ENCODE measurements at regions not wholly inside any gene's neighbourhood (a gene's known extent, or its start where the extent isn't known, plus 50 kb on each side); places are given as distances from the start of the nearest gene placed in this dataset.

DNA sequence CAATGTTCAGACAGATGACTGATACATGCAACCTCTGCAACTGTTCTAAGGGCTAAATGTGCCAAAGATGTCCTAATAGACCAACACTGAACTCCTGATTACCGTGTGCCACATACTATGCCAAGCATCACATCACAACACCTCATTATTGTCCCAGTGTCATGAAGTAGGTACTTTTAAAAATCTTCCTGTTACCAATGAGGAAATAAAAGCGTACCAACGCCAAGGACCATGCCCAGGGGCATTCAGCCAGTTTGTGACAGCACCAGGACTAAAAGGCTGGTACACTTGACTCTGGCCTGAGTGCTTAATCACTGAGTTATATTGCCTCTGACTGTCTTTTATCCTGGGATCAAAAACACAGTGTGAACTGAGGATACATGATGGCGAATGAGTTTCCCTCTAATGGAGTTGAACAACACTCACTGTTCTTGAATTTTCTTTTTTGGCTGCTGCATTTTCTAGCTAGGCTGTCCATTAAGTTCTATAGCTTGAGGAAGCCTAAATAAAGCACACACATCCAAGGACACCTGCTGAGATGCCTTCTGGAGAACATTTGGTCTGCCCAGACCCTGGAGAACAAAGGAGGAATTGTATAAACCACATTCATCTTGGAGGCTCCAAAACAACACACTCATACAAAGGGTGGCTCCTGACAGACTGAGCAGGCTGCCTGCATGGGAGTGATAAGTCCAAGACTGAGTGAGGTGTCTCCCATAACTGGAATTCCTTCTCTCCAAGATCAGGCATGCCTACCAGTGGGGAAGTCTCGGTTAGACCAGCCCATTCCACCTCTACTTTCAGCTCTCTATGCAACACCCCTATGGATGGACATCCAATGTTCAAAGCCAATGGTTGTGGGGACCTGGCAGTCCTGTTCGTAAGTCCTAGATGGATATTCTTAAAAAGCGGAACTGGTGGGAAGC, 126.7 kb upstream of the PRICKLE2 start:
- no peaks in the 10 kb centered on the region for H3K36me3 ChIP-seq (ENCODE audit: control insufficient read depth in 1 of 2, insufficient read depth in 2 of 2, low read length in 2 of 2)
- H2BK5ac ChIP-seq (ENCODE audit: low read depth, low read length, poor library complexity): peak overlapping the region; percentile 65
- peak overlapping the region; percentile 66 for H3K27ac ChIP-seq (ENCODE audit: low read depth, low read length)
- peaks cover 27% of the 10 kb centered on the region for H3K79me1 ChIP-seq (ENCODE audit: low read length)
- H4K91ac ChIP-seq (ENCODE audit: low read depth, low read length): peak overlapping the region; percentile 76
- peaks cover 19 to 32% of the 10 kb centered on the region in 2 experiments for H3K4me1 ChIP-seq (ENCODE audit: control insufficient read depth in 1 of 2, insufficient read depth in 2 of 2, low read length in 2 of 2)
- peak overlapping the region; percentile 82 for H2BK120ac ChIP-seq (ENCODE audit: insufficient read depth, low read length, poor library complexity)
- H3K9me3 ChIP-seq (ENCODE audit: insufficient read depth, low read depth, low read length): no peaks in the 10 kb centered on the region
- H3K18ac ChIP-seq (ENCODE audit: low read length): peak overlapping the region; percentile 6
- peak overlapping the region; percentile 12 for H3K4ac ChIP-seq (ENCODE audit: low read depth, low read length)
- peak; percentile 21 to 37 for DNase-seq
- H2AK5ac ChIP-seq (ENCODE audit: low read length): no peak overlapping the region
- H3K23ac ChIP-seq (ENCODE audit: low read length): no peak overlapping the region
- peak overlapping the region; percentile 14 for H3K14ac ChIP-seq (ENCODE audit: low read length)
- H3K4me2 ChIP-seq (ENCODE audit: low read length): peak overlapping the region; percentile 8
- no peak overlapping the region for H4K12ac ChIP-seq (ENCODE audit: low read depth, low read length)
- H3K9ac ChIP-seq (ENCODE audit: low read length): no peak overlapping the region
- H4K8ac ChIP-seq (ENCODE audit: low read depth, low read length): no peak overlapping the region
- peaks cover 2% of the 10 kb centered on the region for H3K79me2 ChIP-seq (ENCODE audit: control insufficient read depth, insufficient read depth, low read length, poor library complexity)
- H3K27me3 ChIP-seq (ENCODE audit: insufficient read depth, low read length): no peaks in the 10 kb centered on the region
- peak overlapping the region; percentile 91 for H2BK12ac ChIP-seq (ENCODE audit: low read length)
- no peak overlapping the region for H3K4me3 ChIP-seq (ENCODE audit: low read depth, low read length)
- H2AFZ ChIP-seq (ENCODE audit: insufficient read depth, low read length, poor library complexity): no peak overlapping the region
- WGBS (ENCODE audit: extremely low coverage, insufficient coverage, insufficient read length): no CpG with 5 or more reads among the region's 7 CpGs

DNA sequence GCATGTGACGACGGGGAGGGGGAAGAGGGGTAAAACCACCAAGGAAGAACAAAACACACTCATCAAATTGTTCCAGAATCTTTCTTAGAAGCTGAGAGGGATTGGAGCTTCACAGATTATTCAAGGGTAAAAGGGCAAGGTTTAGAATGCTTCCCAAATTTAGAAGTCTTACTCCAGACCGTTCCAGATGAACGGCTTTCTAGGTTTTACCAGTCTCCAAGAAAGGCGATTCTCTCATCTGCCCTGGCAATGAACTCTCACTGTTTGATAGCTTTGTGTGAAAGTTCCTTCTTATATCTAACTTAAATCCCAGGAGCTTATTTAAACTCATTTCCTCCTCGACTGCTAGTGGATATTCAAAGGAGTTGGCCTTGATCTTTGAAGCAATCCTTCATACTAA, 124.3 kb upstream of the PRICKLE2 start:
- no peak overlapping the region for H3K4me2 ChIP-seq (ENCODE audit: low read length)
- H3K27me3 ChIP-seq (ENCODE audit: insufficient read depth, low read length): no peaks in the 10 kb centered on the region
- H2AK5ac ChIP-seq (ENCODE audit: low read length): no peak overlapping the region
- H4K8ac ChIP-seq (ENCODE audit: low read depth, low read length): no peak overlapping the region
- peaks cover 23 to 41% of the 10 kb centered on the region in 2 experiments for H3K4me1 ChIP-seq (ENCODE audit: control insufficient read depth in 1 of 2, insufficient read depth in 2 of 2, low read length in 2 of 2)
- H3K9me3 ChIP-seq (ENCODE audit: insufficient read depth, low read depth, low read length): peaks cover 2% of the 10 kb centered on the region
- no peak overlapping the region for H2BK12ac ChIP-seq (ENCODE audit: low read length)
- H3K4ac ChIP-seq (ENCODE audit: low read depth, low read length): no peak overlapping the region
- no CpG with 5 or more reads among the region's 6 CpGs for WGBS (ENCODE audit: extremely low coverage, insufficient coverage, insufficient read length)
- H3K36me3 ChIP-seq (ENCODE audit: control insufficient read depth in 1 of 2, insufficient read depth in 2 of 2, low read length in 2 of 2): no peaks in the 10 kb centered on the region
- H2AFZ ChIP-seq (ENCODE audit: insufficient read depth, low read length, poor library complexity): no peak overlapping the region
- no peak overlapping the region for H4K91ac ChIP-seq (ENCODE audit: low read depth, low read length)
- no peak overlapping the region for H3K14ac ChIP-seq (ENCODE audit: low read length)
- no peak overlapping the region for H4K12ac ChIP-seq (ENCODE audit: low read depth, low read length)
- no peak overlapping the region for H2BK5ac ChIP-seq (ENCODE audit: low read depth, low read length, poor library complexity)
- H3K4me3 ChIP-seq (ENCODE audit: low read depth, low read length): no peak overlapping the region
- no peaks in the 10 kb centered on the region for H3K79me2 ChIP-seq (ENCODE audit: control insufficient read depth, insufficient read depth, low read length, poor library complexity)
- H3K27ac ChIP-seq (ENCODE audit: low read depth, low read length): no peak overlapping the region
- H3K79me1 ChIP-seq (ENCODE audit: low read length): peaks cover 34% of the 10 kb centered on the region
- no peak overlapping the region for H2BK120ac ChIP-seq (ENCODE audit: insufficient read depth, low read length, poor library complexity)
- no peak overlapping the region for H3K23ac ChIP-seq (ENCODE audit: low read length)
- H3K9ac ChIP-seq (ENCODE audit: low read length): no peak overlapping the region
- H3K18ac ChIP-seq (ENCODE audit: low read length): no peak overlapping the region
- no peak for DNase-seq

DNA sequence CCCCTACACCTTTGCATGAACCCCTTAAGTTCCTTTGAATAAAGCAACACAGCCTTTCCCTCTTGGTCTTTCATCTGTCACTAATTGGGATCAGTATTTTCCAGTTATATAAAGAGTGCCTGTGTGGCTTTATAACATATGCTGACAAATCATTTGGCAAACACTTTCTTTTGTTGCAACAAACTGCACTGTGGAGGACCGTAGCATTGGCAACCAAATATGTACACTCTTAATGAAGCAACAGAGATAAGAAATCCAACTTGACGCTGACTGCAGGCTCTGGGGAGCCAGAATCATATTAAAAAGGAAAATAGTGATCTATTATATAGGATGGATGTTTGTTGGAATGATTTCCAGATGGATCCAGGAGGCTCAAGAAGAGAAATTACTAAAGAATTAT, 120.1 kb upstream of the PRICKLE2 start:
- no CpG with 5 or more reads among the region's 2 CpGs for WGBS (ENCODE audit: extremely low coverage, insufficient coverage, insufficient read length)
- Histone ChIP-seq H4K12ac (ENCODE audit: low read depth, low read length) (no peak overlapping the region), H3K18ac (ENCODE audit: low read length) (no peak overlapping the region), H3K9ac (ENCODE audit: low read length) (no peak overlapping the region), H3K23ac (ENCODE audit: low read length) (no peak overlapping the region), H4K8ac (ENCODE audit: low read depth, low read length) (no peak overlapping the region), H3K9me3 (ENCODE audit: insufficient read depth, low read depth, low read length) (peaks cover 2% of the 10 kb centered on the region), H2BK5ac (ENCODE audit: low read depth, low read length, poor library complexity) (peak overlapping the region; percentile 61), H3K27me3 (ENCODE audit: insufficient read depth, low read length) (no peaks in the 10 kb centered on the region), H3K36me3 (ENCODE audit: control insufficient read depth in 1 of 2, insufficient read depth in 2 of 2, low read length in 2 of 2) (no peaks in the 10 kb centered on the region), H3K4me2 (ENCODE audit: low read length) (no peak overlapping the region), H3K14ac (ENCODE audit: low read length) (peak overlapping the region; percentile 14), H2AK5ac (ENCODE audit: low read length) (no peak overlapping the region), H3K27ac (ENCODE audit: low read depth, low read length) (peak overlapping the region; percentile 98), H4K91ac (ENCODE audit: low read depth, low read length) (peak overlapping the region; percentile 64), H3K4me3 (ENCODE audit: low read depth, low read length) (no peak overlapping the region), H2BK120ac (ENCODE audit: insufficient read depth, low read length, poor library complexity) (peak overlapping the region; percentile 71), H3K79me1 (ENCODE audit: low read length) (peaks cover 42% of the 10 kb centered on the region), H3K4me1 (ENCODE audit: control insufficient read depth in 1 of 2, insufficient read depth in 2 of 2, low read length in 2 of 2) (peaks cover 20 to 40% of the 10 kb centered on the region in 2 experiments), H2AFZ (ENCODE audit: insufficient read depth, low read length, poor library complexity) (no peak overlapping the region), H3K4ac (ENCODE audit: low read depth, low read length) (no peak overlapping the region), H2BK12ac (ENCODE audit: low read length) (peak overlapping the region; percentile 68), H3K79me2 (ENCODE audit: control insufficient read depth, insufficient read depth, low read length, poor library complexity) (peaks cover 3% of the 10 kb centered on the region)
- no peak for DNase-seq

DNA sequence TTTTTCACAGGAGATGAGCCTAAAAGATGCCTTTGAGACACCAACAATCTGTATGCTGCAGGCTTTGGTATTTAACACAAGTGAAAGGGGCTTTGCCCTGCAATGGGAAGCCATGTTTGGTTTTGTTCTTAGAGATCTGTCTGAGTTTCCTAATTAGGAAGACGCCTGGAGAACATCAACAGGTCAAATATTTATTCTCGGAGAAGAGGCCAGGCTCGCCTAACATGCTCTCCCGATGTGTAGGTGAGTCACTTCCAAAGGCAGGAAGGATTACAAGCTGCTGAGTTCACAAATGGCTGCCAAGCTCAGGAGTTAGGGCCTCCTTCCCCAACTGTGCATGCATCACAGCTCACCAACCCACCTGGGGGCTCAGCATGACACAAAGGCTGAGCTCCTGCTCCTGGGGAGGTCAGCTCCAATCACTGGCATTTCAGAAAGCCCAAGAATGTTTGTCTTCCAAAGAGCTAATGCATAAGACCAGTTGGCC, 119.5 kb upstream of the PRICKLE2 start:
- Histone ChIP-seq H2AK5ac (ENCODE audit: low read length) (no peak overlapping the region), H3K18ac (ENCODE audit: low read length) (no peak overlapping the region), H2BK120ac (ENCODE audit: insufficient read depth, low read length, poor library complexity) (peak overlapping the region; percentile 78), H4K8ac (ENCODE audit: low read depth, low read length) (no peak overlapping the region), H3K79me1 (ENCODE audit: low read length) (peaks cover 43% of the 10 kb centered on the region), H3K4ac (ENCODE audit: low read depth, low read length) (no peak overlapping the region), H3K23ac (ENCODE audit: low read length) (no peak overlapping the region), H2BK12ac (ENCODE audit: low read length) (peak overlapping the region; percentile 68), H3K4me2 (ENCODE audit: low read length) (no peak overlapping the region), H3K36me3 (ENCODE audit: control insufficient read depth in 1 of 2, insufficient read depth in 2 of 2, low read length in 2 of 2) (no peaks in the 10 kb centered on the region), H3K9me3 (ENCODE audit: insufficient read depth, low read depth, low read length) (peaks cover 2% of the 10 kb centered on the region), H3K4me1 (ENCODE audit: control insufficient read depth in 1 of 2, insufficient read depth in 2 of 2, low read length in 2 of 2) (peaks cover 17 to 40% of the 10 kb centered on the region in 2 experiments), H4K91ac (ENCODE audit: low read depth, low read length) (no peak overlapping the region), H3K27ac (ENCODE audit: low read depth, low read length) (peak overlapping the region; percentile 98), H3K79me2 (ENCODE audit: control insufficient read depth, insufficient read depth, low read length, poor library complexity) (peaks cover 3% of the 10 kb centered on the region), H3K9ac (ENCODE audit: low read length) (no peak overlapping the region), H3K4me3 (ENCODE audit: low read depth, low read length) (no peak overlapping the region), H2AFZ (ENCODE audit: insufficient read depth, low read length, poor library complexity) (no peak overlapping the region), H4K12ac (ENCODE audit: low read depth, low read length) (no peak overlapping the region), H2BK5ac (ENCODE audit: low read depth, low read length, poor library complexity) (peak overlapping the region; percentile 78), H3K14ac (ENCODE audit: low read length) (peak overlapping the region; percentile 8), H3K27me3 (ENCODE audit: insufficient read depth, low read length) (no peaks in the 10 kb centered on the region)
- no CpG with 5 or more reads among the region's 4 CpGs for WGBS (ENCODE audit: extremely low coverage, insufficient coverage, insufficient read length)
- peak; percentile 75 to 81 for DNase-seq

Data from trophoblast cell (in vitro differentiated cells and primary cell).